ENCODE measurements at regions not wholly inside any gene's neighbourhood (a gene's known extent, or its start where the extent isn't known, plus 50 kb on each side); places are given as distances from the start of the nearest gene placed in this dataset.

DNA sequence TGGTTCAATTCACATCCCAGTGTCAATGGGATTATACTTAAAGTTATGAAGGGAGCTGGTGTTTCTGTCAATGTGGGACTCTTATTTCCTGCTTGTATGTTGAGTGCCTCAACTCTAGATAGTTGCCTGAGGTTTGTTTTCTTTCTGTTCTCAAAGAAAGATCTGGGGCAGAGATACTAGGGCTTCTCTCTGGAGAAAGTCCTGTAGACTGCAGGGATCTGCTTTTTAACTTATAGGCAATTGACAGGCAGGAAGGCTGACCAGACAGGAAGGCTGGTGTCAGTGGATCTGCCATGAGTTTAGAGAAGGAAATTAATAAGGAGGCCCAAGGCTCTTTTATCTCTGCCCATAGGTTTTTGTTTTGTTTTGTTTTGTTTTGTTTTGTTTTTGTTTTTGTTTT, 64.0 kb upstream of the PRKX start:
- H3K27me3 Mint-ChIP-seq (ENCODE audit: low read depth) = peaks cover 8% of the 10 kb centered on the region
- H3K4me3 Mint-ChIP-seq = peak overlapping the region; percentile 21
- peaks cover 10% of the 10 kb centered on the region for H3K9me3 Mint-ChIP-seq
- no peak overlapping the region for H3K27ac Mint-ChIP-seq
- H3K36me3 Mint-ChIP-seq (ENCODE audit: low read depth) = no peaks in the 10 kb centered on the region
- peaks cover 9% of the 10 kb centered on the region for H3K4me1 Mint-ChIP-seq (ENCODE audit: low read depth)
- DNase-seq (ENCODE audit: low spot score) = no peak

DNA sequence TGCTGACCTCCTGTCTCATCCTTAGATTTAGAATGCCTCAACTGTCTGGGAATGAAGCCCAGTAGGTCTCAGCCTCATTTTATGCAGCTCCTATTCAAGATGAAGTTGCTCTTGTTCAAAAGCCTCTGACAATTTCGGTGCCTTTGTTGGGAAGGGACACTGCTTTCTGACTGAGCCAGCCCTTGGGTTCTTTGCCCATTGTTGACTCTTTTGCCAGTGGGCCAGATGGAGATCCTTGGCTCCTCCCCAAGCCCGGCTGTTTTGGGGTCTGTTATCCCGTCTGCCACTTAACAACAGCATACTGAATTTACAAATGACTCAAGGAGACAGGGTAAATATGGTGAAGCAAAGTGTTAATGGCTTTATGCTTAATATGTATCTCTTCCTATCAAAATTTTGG, 58.3 kb upstream of the PRKX start:
- Mint-ChIP-seq H3K9me3 (peaks cover 3% of the 10 kb centered on the region), H3K27me3 (ENCODE audit: low read depth) (peaks cover 7% of the 10 kb centered on the region), H3K36me3 (ENCODE audit: low read depth) (no peaks in the 10 kb centered on the region), H3K27ac (no peak overlapping the region), H3K4me3 (no peak overlapping the region), H3K4me1 (ENCODE audit: low read depth) (no peaks in the 10 kb centered on the region)
- DNase-seq (ENCODE audit: low spot score) = no peak

DNA sequence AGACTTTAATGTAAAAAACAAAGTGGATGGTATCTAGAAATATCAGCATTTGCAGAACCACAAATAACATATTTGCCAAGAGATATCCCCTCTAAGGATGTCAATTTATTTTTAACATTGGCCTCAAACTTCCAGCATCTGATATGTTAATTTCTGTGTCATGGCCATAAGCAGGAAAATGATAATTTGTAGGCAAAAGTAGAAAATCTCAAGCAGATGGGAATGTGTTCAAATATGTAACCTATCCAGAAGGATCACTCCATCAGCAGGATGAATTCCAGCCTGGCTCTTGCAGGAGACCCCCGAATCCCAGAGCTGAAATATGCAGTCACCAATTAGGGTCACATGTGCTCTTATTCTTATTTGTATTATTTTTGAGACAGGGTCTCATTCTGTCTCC, 55.4 kb upstream of the PRKX start:
- no peak for DNase-seq (ENCODE audit: low spot score)
- Mint-ChIP-seq H3K27ac (no peak overlapping the region), H3K4me3 (no peak overlapping the region), H3K27me3 (ENCODE audit: low read depth) (peaks cover 8% of the 10 kb centered on the region), H3K4me1 (ENCODE audit: low read depth) (no peaks in the 10 kb centered on the region), H3K9me3 (peaks cover 10% of the 10 kb centered on the region), H3K36me3 (ENCODE audit: low read depth) (no peaks in the 10 kb centered on the region)
